HEK293 (cell line): ENCODE measurements at regions not wholly inside any gene's neighbourhood (a gene's known extent, or its start where the extent isn't known, plus 50 kb on each side); places are given as distances from the start of the nearest gene placed in this dataset.

Source experiments
- CTCF ChIA-PET: fragments of 350-600 bp; formaldehyde crosslinking; extraction: SDS; loops from one replicate; lab custom pipeline; 2021; ENCODE audit warnings: antibody characterized with exemption; lab: Yijun Ruan, JAX
- POLR2A ChIA-PET: fragments of 300-600 bp; formaldehyde crosslinking; extraction: SDS; loops from one replicate; lab custom pipeline; 2020; ENCODE audit warnings: antibody characterized with exemption, inconsistent platforms; lab: Yijun Ruan, JAX
- H3K27ac ChIP-seq: fragments of 200-500 bp; sonication (Bioruptor generic); 2 replicates; pipeline ENCODE4 v1.5.1; 2014; ENCODE audit warnings: low read depth, low read length, control low read depth, inconsistent platforms; ENCODE audit errors: extremely low read depth
- H3K36me3 ChIP-seq, 2 experiments: fragments of 200-500 bp in 1 of 2; sonication (Bioruptor generic) in 1 of 2; 1 replicate in 1 of 2; 2 replicates in 1 of 2; pipeline ENCODE4 v1.5.1; 2014 to 2017; ENCODE audit warnings: inconsistent platforms in 2 of 2, low read length in 2 of 2; ENCODE audit not compliant: control insufficient read depth in 2 of 2, insufficient read depth in 1 of 2
- H3K4me1 ChIP-seq: fragments of 200-500 bp; sonication (Bioruptor generic); 2 replicates; pipeline ENCODE4 v1.5.1; 2014; ENCODE audit warnings: mild to moderate bottlenecking, low read length, inconsistent platforms; ENCODE audit not compliant: control insufficient read depth, insufficient read depth
- H3K4me3 ChIP-seq: 2 replicates; pipeline ENCODE4 v1.5.1; 2011; ENCODE audit warnings: low read depth, mild to moderate bottlenecking, control low read depth, low read length, moderate library complexity
- H3K9me3 ChIP-seq: fragments of 200-500 bp; sonication (Bioruptor generic); 2 replicates; pipeline ENCODE4 v1.5.1; 2014; ENCODE audit warnings: low read depth, low read length, inconsistent platforms; ENCODE audit not compliant: control insufficient read depth, insufficient read depth
- BCL11B ChIP-seq: fragments of 450-650 bp; formaldehyde crosslinking; IDR thresholded peaks from 2 replicates; pipeline ENCODE4 v1.5.1; 2016; ENCODE audit warnings: low read depth, missing biosample characterization, missing genetic modification characterization
- GLI2 ChIP-seq: fragments of 450-650 bp; formaldehyde crosslinking; IDR thresholded peaks from 2 replicates; pipeline ENCODE4; 2017; ENCODE audit warnings: missing biosample characterization, missing genetic modification characterization, low read depth, borderline replicate concordance
- KLF1 ChIP-seq: fragments of 450-650 bp; formaldehyde crosslinking; IDR thresholded peaks from 2 replicates; pipeline ENCODE4 v1.5.1; 2016; ENCODE audit warnings: missing biosample characterization, missing genetic modification characterization
- PRDM1 ChIP-seq: fragments of 450-650 bp; formaldehyde crosslinking; IDR thresholded peaks from 2 replicates; pipeline ENCODE4; 2016; ENCODE audit warnings: missing biosample characterization, missing genetic modification characterization
- RBAK ChIP-seq: fragments of 450-650 bp; formaldehyde crosslinking; IDR thresholded peaks from 2 replicates; pipeline ENCODE4 v1.5.1; 2016; ENCODE audit warnings: missing biosample characterization, missing genetic modification characterization
- SP2 ChIP-seq: fragments of 450-650 bp; formaldehyde crosslinking; IDR thresholded peaks from 2 replicates; pipeline ENCODE4 v1.5.1; 2016; ENCODE audit warnings: missing biosample characterization, missing genetic modification characterization
- SP3 ChIP-seq: fragments of 450-650 bp; formaldehyde crosslinking; IDR thresholded peaks from 2 replicates; pipeline ENCODE4 v1.5.1; 2016; ENCODE audit warnings: missing biosample characterization, missing genetic modification characterization
- ZBTB8A ChIP-seq: fragments of 450-650 bp; formaldehyde crosslinking; IDR thresholded peaks from 2 replicates; pipeline ENCODE4 v1.5.1; 2016; ENCODE audit warnings: missing biosample characterization, missing genetic modification characterization
- ZFP69B ChIP-seq: fragments of 450-650 bp; formaldehyde crosslinking; IDR thresholded peaks from 2 replicates; pipeline ENCODE4 v1.5.1; 2016; ENCODE audit warnings: missing biosample characterization, missing genetic modification characterization
- ZNF112 ChIP-seq: fragments of 450-650 bp; formaldehyde crosslinking; IDR thresholded peaks from 2 replicates; pipeline ENCODE4 v1.5.0; 2017; ENCODE audit warnings: missing biosample characterization, missing genetic modification characterization
- ZNF175 ChIP-seq: fragments of 450-650 bp; formaldehyde crosslinking; IDR thresholded peaks from 2 replicates; pipeline ENCODE4 v1.5.1; 2016; ENCODE audit warnings: missing biosample characterization, missing genetic modification characterization
- ZNF184 ChIP-seq: fragments of 450-650 bp; IDR thresholded peaks from 2 replicates; pipeline ENCODE4 v1.5.1; 2018; ENCODE audit warnings: missing biosample characterization, mild to moderate bottlenecking, missing genetic modification characterization
- ZNF19 ChIP-seq: fragments of 450-650 bp; formaldehyde crosslinking; IDR thresholded peaks from 2 replicates; pipeline ENCODE4; 2016; ENCODE audit warnings: missing biosample characterization, missing genetic modification characterization, low read depth
- ZNF335 ChIP-seq: fragments of 450-650 bp; formaldehyde crosslinking; conservative IDR thresholded peaks from 2 replicates; pipeline ENCODE4 v1.5.1; 2016; ENCODE audit warnings: missing biosample characterization, missing genetic modification characterization
- ZNF398 ChIP-seq: fragments of 450-650 bp; formaldehyde crosslinking; IDR thresholded peaks from 2 replicates; pipeline ENCODE4 v1.5.1; 2017; ENCODE audit warnings: missing biosample characterization, missing genetic modification characterization
- ZNF426 ChIP-seq: fragments of 450-650 bp; formaldehyde crosslinking; IDR thresholded peaks from 2 replicates; pipeline ENCODE4 v1.5.1; 2017; ENCODE audit warnings: missing biosample characterization, missing genetic modification characterization, mild to moderate bottlenecking, inconsistent platforms, moderate library complexity
- ZNF501 ChIP-seq: fragments of 450-650 bp; formaldehyde crosslinking; IDR thresholded peaks from 2 replicates; pipeline ENCODE4 v1.5.1; 2016; ENCODE audit warnings: missing biosample characterization, missing genetic modification characterization
- ZNF530 ChIP-seq: fragments of 450-650 bp; formaldehyde crosslinking; IDR thresholded peaks from 2 replicates; pipeline ENCODE4 v1.5.1; 2016; ENCODE audit warnings: low read depth, missing biosample characterization, missing genetic modification characterization
- ZNF610 ChIP-seq: fragments of 450-650 bp; formaldehyde crosslinking; IDR thresholded peaks from 2 replicates; pipeline ENCODE4 v1.5.1; 2016; ENCODE audit warnings: missing biosample characterization, missing genetic modification characterization, borderline replicate concordance
- ZNF624 ChIP-seq: fragments of 450-650 bp; formaldehyde crosslinking; IDR thresholded peaks from 2 replicates; pipeline ENCODE4 v1.5.1; 2017; ENCODE audit warnings: missing biosample characterization, missing genetic modification characterization
- ZNF660 ChIP-seq: fragments of 450-650 bp; IDR thresholded peaks from 2 replicates; pipeline ENCODE4 v1.5.1; 2018; ENCODE audit warnings: missing biosample characterization, mild to moderate bottlenecking, missing genetic modification characterization
- ZNF785 ChIP-seq: fragments of 450-650 bp; formaldehyde crosslinking; IDR thresholded peaks from 2 replicates; pipeline ENCODE4 v1.5.1; 2016; ENCODE audit warnings: missing biosample characterization, missing genetic modification characterization
- ZNF792 ChIP-seq: fragments of 450-650 bp; formaldehyde crosslinking; IDR thresholded peaks from 2 replicates; pipeline ENCODE4 v1.5.1; 2016; ENCODE audit warnings: missing biosample characterization, missing genetic modification characterization
- ZSCAN4 ChIP-seq: fragments of 450-650 bp; formaldehyde crosslinking; IDR thresholded peaks from 2 replicates; pipeline ENCODE4 v1.5.1; 2017; ENCODE audit warnings: missing biosample characterization, missing genetic modification characterization
- TF ChIP-seq, protein P1 (sequence below): fragments of 450-650 bp; formaldehyde crosslinking; IDR thresholded peaks from 2 replicates; pipeline ENCODE4 v1.5.1; 2016; ENCODE audit warnings: missing biosample characterization, missing genetic modification characterization
- TF ChIP-seq, protein P2 (sequence below): fragments of 450-650 bp; IDR thresholded peaks from 2 replicates; pipeline ENCODE4 v1.5.1; 2018; ENCODE audit warnings: missing biosample characterization, mild to moderate bottlenecking, missing genetic modification characterization

DNA sequence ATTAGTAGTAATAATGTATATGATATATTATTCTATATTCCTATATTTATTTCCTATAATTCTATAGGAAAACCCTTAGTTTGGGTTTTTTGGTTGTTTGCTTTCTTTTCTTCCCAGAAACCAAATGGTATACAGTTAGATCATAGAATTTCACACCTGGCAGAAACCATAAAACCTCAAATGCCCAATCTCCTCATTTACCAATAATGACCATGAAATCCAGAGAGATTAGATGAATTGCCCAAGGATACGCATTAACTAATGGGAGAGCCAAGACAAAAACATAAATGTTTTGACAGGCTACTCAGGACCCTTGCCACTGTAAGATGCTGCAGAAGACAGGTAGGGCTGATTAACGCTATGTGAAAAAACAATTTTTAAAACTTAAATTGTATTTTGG lies 158.7 kb upstream of the FST start (continued):
- TF ChIP-seq PRDM1 (tag by site-specific recombination): no peak
- no peak for TF ChIP-seq GLI2 (tag by site-specific recombination)

- H3K4me1 ChIP-seq: no peaks in the 10 kb centered on the region
- H3K27ac ChIP-seq: no peak overlapping the region
- CTCF ChIA-PET: no interaction called here
- H3K4me3 ChIP-seq: no peak overlapping the region
- TF ChIP-seq ZSCAN4 (tag by site-specific recombination): no peak
- no peak for TF ChIP-seq ZNF530
- no peak for TF ChIP-seq KLF1 (tag by site-specific recombination)
- TF ChIP-seq ZNF398: no peak
- TF ChIP-seq ZNF610 (tag by site-specific recombination): no peak
- TF ChIP-seq ZBTB8A: no peak
- TF ChIP-seq, protein P1, sequence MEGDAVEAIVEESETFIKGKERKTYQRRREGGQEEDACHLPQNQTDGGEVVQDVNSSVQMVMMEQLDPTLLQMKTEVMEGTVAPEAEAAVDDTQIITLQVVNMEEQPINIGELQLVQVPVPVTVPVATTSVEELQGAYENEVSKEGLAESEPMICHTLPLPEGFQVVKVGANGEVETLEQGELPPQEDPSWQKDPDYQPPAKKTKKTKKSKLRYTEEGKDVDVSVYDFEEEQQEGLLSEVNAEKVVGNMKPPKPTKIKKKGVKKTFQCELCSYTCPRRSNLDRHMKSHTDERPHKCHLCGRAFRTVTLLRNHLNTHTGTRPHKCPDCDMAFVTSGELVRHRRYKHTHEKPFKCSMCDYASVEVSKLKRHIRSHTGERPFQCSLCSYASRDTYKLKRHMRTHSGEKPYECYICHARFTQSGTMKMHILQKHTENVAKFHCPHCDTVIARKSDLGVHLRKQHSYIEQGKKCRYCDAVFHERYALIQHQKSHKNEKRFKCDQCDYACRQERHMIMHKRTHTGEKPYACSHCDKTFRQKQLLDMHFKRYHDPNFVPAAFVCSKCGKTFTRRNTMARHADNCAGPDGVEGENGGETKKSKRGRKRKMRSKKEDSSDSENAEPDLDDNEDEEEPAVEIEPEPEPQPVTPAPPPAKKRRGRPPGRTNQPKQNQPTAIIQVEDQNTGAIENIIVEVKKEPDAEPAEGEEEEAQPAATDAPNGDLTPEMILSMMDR: no peak
- H3K9me3 ChIP-seq: no peaks in the 10 kb centered on the region
- no peaks in the 10 kb centered on the region for H3K36me3 ChIP-seq
- POLR2A ChIA-PET: no interaction called here
These were observed 158.2 kb upstream of the FST start for GRCh38 chr5:53322257-53322656.

GRCh38 chr5:53323511-53323910 lies 156.9 kb upstream of the FST start:
- H3K4me1 ChIP-seq: no peaks in the 10 kb centered on the region
- no peak overlapping the region for H3K27ac ChIP-seq
- no peaks in the 10 kb centered on the region for H3K36me3 ChIP-seq
- CTCF ChIA-PET: no interaction called here
- TF ChIP-seq GLI2 (tag by site-specific recombination): no peak
- TF ChIP-seq ZNF501 (tag by site-specific recombination): no peak
- no peak for TF ChIP-seq ZNF184 (tag by site-specific recombination)
- no peak for TF ChIP-seq RBAK (tag by site-specific recombination)
- TF ChIP-seq ZNF792 (tag by site-specific recombination): no peak
- POLR2A ChIA-PET: no interaction called here
- no peaks in the 10 kb centered on the region for H3K9me3 ChIP-seq
- no peak overlapping the region for H3K4me3 ChIP-seq

GRCh38 chr5:53323943-53324642 lies 156.3 kb upstream of the FST start:
- POLR2A ChIA-PET: no interaction called here
- no peak overlapping the region for H3K27ac ChIP-seq
- CTCF ChIA-PET: no interaction called here
- TF ChIP-seq ZNF785 (no peak), ZNF19 (tag by site-specific recombination) (no peak), SP3 (tag by site-specific recombination) (no peak), BCL11B (tag by site-specific recombination) (no peak), ZNF660 (no peak), ZNF624 (tag by site-specific recombination) (no peak), ZFP69B (tag by site-specific recombination) (no peak), ZNF426 (tag by site-specific recombination) (no peak), ZNF175 (tag by site-specific recombination) (no peak), SP2 (tag by site-specific recombination) (no peak), ZNF335 (tag by site-specific recombination) (no peak), ZNF112 (tag by site-specific recombination) (no peak)
- TF ChIP-seq, protein P2, sequence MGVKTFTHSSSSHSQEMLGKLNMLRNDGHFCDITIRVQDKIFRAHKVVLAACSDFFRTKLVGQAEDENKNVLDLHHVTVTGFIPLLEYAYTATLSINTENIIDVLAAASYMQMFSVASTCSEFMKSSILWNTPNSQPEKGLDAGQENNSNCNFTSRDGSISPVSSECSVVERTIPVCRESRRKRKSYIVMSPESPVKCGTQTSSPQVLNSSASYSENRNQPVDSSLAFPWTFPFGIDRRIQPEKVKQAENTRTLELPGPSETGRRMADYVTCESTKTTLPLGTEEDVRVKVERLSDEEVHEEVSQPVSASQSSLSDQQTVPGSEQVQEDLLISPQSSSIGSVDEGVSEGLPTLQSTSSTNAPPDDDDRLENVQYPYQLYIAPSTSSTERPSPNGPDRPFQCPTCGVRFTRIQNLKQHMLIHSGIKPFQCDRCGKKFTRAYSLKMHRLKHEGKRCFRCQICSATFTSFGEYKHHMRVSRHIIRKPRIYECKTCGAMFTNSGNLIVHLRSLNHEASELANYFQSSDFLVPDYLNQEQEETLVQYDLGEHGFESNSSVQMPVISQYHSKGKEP (tag by site-specific recombination): no peak

More at GRCh38 chr5:53323943-53324642, 156.3 kb upstream of the FST start:
- Histone ChIP-seq H3K4me3 (no peak overlapping the region), H3K4me1 (no peaks in the 10 kb centered on the region), H3K36me3 (no peaks in the 10 kb centered on the region), H3K9me3 (no peaks in the 10 kb centered on the region)
